NCI-H446 (cell line): ENCODE measurements at regions not wholly inside any gene's neighbourhood (a gene's known extent, or its start where the extent isn't known, plus 50 kb on each side); places are given as distances from the start of the nearest gene placed in this dataset.

Source experiments
- DNase-seq, 2 experiments: peaks; one replicate each; lab custom pipeline; 2025; lab: John Stamatoyannopoulos, UW

DNA sequence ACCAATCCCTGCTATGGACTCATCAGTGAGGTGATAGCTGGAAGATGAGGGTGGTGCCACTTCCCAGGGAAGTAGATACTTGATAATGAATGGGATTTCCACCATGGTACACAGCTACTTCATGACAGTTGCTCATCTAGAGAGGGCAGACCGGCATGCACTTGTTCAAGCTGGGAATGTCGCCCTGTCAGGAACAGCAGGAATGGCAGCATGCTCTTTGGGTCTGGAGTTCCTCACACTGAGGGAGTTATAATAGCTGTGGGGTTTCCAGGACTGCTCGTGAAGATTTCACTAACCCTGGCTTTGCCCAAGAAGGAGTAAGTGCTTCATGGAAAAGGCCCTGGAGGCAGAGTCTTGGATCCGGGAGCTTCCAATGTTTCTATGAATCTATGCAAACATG is 129.2 kb downstream of the PSMG1 start:
- no peak for DNase-seq

DNA sequence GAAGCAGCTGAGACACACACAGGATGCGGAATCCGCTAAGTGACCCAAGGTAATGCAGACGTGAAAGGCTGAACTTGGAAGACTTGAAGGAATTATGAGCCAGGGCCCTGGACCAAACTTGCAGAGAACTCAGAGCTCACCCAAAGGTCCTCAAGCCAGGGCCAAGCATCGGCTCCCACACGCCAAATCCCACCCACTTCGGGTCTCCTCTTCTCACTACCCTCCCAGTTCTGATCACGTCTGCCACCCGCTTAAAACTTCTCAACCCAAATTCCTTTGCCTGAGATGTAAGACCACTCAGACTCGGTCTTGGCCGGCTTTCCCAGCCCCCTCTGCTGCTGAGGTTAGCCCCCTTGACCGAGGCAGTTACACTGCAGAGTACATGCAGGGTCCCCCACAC is 130.1 kb downstream of the PSMG1 start:
- DNase-seq = no peak

DNA sequence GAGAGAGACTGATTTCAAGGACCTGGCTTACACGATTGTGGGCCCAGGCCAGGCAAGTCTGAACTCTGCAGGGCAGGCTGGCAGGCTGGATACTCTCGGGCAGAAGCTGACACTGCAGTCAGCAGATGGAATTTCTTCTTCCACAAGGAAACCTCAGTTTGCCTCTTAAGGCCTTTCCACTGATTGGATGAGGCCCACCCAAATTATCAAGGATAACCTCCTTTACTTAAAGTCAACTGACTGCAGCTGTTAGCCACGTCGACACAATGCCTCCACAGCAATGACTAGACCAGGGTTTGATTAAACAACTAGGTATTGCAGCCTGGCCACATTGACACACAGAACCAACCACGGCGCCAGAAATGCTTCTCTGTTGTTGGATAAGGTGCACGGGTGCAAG is 130.5 kb downstream of the PSMG1 start:
- no peak for DNase-seq

DNA sequence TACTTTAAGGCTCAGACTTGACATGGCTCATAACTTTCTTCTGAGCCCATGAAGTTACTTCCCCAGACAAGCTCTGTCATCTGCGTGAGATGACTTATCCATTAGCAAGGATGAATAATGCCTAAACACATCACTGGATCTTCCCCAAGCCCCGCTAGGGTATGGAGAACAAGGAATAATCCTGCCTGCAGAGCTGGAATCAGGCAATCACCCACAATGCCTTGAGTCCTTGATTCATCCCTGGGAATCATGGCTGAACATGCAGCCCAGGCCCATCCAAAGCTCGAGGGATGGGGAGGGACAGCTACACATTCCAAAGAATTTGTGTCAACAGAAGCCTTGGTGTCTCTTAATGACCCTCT is 131.7 kb downstream of the PSMG1 start:
- no peak for DNase-seq

DNA sequence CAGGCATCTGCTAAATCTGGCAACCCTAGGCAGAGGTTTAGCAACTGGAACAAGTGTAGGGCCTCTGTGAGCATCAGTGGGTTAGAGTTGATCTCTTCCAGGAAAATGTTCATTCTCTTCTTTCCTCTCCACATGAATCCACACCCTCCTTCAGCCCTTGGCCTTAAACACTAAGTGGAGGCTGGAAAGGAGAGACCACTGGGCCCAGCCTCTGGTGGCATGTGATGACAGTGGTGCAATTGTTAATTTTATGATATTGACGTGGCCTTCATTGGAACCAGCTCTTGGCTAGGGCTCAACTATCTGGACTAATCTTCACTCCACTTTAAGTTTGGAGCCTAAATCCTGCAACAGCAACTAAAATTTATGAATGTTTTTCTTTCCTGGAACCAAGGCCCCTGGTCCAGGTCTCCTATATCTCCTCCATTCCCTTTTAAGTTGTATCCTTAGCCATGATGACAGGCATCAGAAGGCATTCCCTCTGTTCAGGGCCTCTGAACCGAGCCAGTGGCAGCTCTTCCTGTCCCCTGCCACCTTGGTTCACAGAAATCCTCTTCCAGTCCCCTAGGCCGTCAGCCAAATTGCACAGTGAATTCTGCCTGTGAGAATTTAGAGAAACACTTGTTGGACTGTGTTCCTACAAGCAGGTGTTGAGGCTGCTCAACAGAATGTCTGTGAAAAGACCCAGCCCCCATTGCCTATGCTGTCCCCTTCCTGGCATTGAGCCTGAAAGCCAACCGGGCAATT is 132.2 kb downstream of the PSMG1 start:
- DNase-seq = no peak

DNA sequence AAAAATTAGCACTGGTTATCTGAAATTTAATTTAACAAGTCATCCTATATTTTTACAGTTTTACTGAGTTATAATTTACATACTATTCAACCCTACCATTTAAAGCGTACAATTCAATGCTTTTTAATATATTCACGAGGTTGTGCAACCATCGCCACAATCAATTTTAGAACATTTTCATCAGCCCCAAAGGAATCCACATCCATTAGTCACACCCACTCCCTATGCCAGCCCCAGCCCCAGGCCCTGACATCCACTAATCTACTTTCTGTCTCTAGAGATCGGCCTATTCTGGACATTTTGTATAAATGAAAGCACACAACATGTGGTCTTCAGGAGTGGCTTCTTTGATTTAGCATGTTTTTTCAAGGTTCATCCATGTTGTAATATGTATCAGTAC is 134.7 kb downstream of the PSMG1 start:
- DNase-seq = no peak

DNA sequence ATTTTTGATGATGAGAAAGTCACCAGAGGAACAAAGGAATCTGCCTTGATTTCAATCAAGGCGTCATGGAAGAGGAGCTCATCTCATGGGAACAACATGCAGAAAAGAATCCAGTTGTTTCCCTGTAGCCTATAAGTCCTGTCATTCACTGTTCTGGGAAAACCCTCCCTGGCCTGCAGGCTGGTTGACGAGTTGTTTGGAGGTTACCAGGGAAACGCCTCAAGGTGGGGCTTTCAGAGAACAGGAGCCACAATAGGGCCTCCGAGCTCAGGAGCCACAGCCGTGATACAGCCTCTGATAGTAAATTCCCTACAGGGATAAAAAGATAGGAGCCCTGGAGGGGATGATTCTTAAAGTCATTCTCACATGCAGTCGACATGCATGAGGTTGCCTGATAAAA is 135.2 kb downstream of the PSMG1 start:
- DNase-seq = no peak

DNA sequence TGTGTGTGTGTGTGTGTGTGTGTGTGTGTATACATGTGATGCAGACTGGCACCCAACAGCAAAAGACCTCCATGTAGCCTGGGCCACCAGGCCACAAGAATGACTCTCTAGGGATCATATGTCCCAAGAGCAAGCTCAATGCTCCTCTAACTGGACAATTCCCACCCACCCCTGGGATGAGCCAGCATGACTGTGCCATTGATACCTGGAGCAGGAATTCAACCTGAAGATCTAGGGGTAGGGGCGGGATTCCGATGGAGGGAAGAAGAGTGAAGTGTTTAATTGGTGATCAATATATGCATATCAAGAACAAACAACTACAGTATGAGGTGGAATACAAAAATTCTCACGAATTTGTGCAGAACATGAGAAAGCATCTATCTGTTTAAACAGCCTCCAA is 136.2 kb downstream of the PSMG1 start:
- no peak for DNase-seq

DNA sequence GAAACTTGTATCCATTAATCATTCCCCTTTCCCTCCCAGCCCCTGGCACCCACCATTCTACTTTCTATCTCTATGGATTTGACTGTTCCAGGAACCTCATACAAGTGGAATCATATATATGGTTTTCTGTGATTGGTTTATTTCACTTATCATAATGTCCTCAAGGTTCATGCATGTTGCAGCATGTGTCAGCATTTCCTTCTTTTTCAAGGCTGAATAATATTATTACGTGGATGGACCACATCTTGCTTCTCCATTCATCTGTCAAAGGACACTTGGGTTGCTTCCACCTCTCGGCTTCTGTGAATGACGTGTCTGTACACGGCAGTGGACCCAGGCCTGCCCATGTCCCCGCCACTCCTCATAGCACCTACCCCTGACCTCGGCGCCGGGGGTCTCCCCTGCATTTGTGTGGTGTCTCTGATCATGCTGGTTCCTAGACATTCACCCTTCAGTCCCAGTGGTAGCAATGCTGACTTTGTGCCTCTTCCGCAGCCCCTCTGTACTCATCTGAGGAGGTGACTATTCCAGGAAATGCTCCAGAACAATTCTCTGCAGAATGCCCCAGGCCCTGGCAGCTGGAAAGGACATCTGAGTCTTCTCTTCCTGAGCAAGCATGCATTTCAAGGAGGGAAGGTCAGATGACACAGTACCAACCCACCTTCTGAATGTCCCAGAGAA is 136.9 kb downstream of the PSMG1 start:
- DNase-seq = no peak

DNA sequence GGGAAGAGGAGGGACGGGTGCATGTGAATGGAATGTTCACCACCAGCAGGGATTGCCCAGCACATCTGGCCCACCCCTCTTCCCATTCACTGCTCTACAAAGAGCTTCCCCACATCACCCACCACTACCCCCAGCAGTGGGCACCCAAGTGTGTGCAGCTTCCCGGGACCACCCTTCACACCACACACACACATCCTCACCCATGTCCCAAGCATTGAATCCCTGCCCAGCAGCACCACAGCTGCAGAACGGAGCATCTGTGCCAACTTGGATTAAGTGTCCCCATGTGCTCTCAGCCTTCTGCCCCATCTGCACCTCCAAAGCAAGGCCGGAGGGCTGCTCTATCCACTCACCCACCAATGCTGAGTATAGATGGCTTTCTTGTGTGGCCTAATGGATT is 141.4 kb downstream of the PSMG1 start:
- no peak for DNase-seq

DNA sequence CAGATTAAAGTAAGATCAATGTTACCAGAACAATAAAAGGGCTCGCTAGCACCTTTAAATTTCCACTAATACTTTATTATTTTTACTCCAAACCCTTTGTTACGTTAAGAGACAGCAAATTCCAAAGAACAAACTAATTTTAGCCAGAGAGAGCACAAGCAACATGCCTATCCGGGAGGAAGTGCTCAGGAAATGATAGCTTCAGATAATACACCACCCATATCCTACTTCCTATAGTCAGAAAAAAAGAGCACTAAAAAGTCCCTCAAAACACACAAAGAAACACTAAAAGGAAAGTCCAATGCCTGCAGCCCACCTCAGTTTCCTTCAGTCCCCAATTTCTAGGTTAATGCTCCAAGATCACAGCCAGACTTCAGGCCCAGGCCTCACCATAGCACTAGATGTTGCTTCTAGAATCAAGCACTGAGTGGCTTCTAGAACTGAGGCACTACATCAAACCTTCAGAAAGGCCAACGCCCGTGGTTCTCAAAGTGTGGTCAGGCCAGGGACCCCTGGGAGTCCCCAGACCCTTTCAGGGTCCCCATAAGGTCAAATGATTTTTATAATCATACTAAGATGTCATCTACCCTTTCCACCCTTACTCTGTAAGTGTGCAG is 142.6 kb downstream of the PSMG1 start:
- no peak for DNase-seq

DNA sequence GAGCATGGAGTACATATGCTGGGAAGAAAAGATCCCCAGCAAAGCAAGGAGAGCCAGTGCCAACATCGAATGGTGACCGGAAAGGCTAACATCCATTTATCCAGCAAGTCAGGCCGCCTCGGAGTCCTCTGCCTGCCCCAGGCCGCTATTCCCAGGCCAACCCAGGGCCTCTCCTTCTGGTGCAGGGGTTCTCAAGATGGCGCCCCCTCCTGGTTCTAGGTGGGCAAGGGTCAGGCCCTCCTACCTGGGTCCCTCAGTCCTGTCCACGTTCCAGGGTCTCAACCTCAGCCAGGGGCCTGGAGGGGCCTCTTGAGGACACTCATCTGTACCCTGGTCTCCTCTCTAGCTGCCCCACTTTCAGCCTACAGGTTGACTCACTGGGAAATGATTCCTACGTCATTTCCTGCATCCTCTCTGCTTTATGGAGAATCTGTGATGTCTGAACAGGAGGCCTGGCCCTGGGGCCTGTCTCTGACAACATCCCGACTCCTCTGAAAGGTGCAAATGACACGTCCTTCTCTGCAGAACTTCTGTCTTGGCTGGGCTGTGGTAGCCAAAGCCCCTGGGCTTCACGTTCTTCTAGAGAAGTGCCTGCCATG is 145.3 kb downstream of the PSMG1 start:
- no peak for DNase-seq

DNA sequence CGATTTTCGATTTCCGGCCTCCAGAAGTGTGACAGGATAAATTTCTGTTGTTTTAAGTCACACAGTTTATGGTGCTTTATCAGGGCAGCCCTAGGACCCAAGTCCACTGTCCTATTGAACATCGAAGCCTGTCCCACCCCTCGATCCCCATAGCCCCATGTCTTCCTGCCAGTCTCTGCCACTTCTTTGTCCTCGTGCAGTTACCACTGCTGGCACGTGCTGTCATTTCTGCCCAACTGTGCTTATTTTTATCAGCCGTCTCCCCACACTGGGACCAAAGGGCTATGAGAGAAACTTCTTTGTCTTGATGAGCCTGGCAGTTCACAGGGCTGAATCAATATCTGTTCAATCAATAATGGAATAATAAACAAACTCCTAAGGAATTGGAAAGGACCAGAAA is 146.7 kb downstream of the PSMG1 start:
- no peak for DNase-seq

DNA sequence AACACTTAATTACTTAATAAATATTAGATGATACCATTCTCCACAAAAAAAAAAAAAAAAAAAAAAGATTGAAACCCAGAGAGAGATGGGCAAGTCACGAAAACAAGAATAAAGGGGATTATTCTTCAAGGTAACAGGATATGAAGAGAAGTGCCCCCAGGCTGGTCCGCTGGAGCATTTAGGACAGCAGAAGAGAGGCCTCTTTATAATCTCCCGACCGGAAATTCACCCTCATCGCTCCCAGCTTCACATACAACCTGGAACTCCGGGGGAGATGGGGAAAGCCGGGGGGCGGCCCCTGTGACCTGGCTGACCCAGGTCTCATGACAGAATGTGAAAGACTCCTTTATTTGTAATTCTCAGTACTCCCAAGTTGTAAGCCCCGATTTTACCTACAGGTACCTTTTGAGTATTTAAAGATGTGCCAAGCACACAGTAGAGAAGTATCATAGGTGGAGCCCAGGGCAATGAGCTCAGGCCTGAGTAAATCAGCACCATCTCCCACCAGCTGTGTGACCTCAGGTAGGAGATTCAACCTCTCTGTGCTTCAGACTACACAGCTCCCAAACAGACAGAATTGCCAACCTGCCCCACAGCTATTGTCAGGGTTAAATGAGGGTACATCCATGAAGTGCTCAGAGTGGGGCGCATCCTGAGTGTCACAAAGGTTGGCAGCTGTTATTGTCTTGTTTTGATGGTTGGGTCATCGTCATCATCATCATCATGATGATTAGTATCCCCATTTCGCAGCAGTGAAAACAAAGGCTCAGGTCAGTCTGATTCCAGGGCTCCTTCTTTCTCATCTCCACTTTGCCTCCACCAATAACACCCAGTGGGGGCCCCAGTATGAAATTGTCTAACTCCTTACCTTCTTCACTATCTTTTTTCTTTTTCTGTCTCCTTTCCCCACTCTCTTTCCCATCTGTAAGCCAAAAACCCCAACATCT is 148.4 kb downstream of the PSMG1 start:
- no peak for DNase-seq

DNA sequence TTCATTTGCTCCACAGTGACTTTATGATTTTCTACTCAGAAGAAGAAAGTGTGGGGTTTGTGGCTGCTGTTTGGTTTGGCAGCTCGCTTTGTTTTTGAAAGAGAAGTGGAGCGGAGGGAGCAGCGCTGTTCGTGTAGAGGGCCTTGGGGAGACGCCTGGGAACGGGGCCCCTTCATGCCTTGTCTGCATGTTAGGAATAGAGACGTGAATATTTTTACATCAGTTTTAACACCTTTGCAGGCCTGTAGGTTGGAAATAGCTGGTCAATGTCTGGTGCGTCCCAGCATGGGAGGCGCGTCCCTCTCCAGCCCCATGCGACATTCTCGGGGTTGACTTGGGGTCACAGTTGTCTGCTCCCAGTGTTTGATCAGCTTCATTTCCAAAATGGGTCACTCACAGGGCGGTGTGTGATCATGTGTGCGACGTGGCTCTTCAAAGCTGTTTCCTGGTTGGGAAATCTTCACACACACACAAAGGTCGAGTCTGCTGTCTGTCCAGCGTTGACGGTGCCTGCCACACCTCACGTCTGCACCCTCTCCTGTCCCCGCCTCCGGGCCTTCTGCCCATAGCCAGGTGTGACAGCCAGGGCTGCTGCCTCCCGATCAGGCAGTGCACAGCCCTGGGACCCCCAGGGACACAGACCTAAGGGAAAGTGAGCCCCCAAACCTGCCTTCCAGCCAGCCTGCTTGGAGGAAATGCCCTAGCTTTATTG is 149.2 kb downstream of the PSMG1 start:
- no peak for DNase-seq

DNA sequence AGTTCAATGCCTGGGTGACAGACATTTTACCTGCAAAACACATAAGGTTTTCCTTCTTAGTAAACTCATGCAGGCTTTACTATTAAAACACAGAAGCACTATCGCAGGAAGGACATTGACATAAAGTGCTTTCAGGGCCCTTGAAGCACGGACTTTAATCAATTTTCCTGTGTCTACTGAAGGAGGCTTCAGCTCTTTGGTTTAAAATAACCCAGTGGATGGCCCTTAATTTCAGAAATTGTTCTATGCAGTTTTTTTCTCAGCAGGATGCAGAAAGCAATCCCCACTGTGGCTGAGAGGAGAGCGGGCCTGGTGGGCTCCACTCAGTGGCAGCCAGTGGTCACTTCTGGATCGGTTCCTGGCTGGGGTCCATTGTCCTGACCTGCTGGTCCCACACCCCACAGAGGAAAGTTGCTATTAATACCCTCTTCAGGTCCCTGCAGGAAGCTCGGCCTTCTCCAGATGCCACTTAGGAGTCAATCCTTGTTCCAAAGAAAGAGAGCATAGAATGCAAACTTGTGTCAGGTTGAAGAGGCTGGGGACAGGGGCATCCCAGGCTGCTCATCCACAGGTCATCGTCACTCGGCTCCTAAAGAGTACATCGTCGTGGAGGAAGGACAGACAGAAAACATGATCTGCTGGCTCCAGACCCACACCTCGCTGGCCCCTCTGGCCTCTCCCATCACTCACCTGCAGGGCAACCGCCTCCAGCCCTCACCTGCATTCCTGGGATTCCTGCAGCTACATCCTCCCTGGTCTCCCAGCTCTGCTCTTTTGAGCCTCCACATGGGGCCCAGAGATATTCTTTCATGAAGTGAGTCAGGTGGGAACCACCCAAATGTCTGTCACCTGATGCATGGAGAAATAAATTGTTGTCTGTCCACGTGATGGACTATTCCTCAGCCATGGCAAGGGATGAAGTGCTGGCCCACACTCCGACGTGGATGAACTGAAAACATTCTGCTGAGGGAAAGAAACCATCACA is 153.1 kb downstream of the PSMG1 start:
- no peak for DNase-seq

DNA sequence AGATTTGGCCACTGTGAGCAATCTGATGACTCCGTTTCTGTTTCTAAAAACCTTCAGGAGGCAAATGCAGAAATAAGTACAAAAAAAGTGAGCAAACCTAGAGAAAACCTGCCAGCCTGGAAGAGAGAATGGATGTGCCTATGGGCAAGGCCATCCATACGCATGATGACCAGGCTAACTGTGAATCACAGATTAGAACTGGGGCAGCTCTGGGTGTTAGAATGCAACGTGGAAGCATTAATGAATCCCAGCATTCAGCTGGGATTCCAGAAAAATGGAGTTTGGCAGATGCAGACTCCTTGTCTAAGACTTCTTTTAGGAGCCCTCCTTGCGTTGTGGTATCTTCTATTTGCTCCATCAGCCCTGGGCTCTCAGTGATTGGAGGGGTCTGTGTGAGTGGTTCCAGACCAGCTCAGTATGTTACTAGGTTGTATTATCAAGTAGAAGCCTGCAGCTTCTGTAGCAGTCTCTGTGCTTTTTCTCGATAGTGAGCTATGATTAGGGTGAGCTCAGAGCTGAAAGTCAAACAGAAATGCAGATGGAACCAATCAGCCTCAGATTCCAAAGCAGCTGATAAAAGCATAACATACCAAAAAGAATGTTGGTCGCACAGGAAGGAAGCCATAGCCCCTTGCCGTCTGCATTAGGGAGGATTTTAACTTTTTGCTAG is 154.0 kb downstream of the PSMG1 start:
- no peak for DNase-seq

DNA sequence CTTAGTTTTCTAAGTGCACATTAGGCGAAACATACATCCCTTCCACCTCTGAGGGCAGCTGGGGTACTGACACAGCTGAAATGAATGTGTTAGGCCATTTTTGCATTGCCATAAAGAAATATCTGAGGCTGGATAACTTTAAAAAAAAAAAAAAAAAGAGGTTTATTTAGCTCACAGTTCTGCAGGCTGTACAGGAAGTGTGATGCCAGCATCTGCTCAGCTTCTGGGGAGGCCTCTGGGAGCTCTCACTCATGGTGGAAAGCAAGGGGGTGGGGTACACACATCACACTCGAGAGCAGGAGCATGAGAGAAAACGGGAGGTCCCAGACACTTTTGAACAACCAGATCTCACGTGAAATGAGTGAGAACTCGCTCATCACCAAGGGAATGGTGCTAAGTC is 158.1 kb downstream of the PSMG1 start:
- DNase-seq = no peak

DNA sequence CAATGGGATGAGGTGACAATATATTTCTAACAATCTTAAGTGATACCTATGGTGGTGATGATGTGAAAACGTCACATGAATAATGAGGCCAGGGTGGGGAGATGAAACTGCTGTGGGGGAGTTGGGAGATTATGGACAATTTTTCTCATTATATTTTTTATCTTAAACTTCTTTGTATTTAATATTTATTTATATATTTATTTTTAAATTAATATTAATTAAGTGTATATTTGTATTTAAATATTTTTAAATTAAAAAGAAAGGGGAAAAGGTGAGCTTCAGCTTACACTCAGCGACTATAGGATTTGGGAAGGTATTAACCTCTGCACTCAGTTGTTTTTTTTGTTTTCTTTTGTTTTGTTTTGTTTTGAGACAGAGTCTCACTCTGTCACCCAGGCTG is 158.7 kb downstream of the PSMG1 start:
- DNase-seq = no peak
